ENCODE measurements at regions not wholly inside any gene's neighbourhood (a gene's known extent, or its start where the extent isn't known, plus 50 kb on each side); places are given as distances from the start of the nearest gene placed in this dataset.

GRCh38 chr5:143938230-143938629 lies 126.3 kb downstream of the HMHB1 start:
- Histone ChIP-seq H3K36me3 (ENCODE audit: control insufficient read depth in 2 of 2, insufficient read depth in 2 of 2, low read length in 1 of 2) (no peaks in the 10 kb centered on the region), H3K79me2 (ENCODE audit: control insufficient read depth, insufficient read depth, low read length) (no peaks in the 10 kb centered on the region), H3K9me3 (replicated peaks; ENCODE audit: control insufficient read depth, insufficient read depth, low read length) (no peaks in the 10 kb centered on the region; the same call in 2 of the 3 replicates), H3K27me3 (replicated peaks in 1 of 2; ENCODE audit: control insufficient read depth in 2 of 2, insufficient read depth in 2 of 2, low read length in 1 of 2) (no peaks in the 10 kb centered on the region), H3K4me1 (ENCODE audit: control insufficient read depth, insufficient read depth, low read length) (no peaks in the 10 kb centered on the region), H4K20me1 (ENCODE audit: control insufficient read depth, insufficient read depth) (no peaks in the 10 kb centered on the region), H3K4me2 (ENCODE audit: control insufficient read depth, insufficient read depth) (no peak overlapping the region), H3K4me3 (no peak overlapping the region), H2AFZ (ENCODE audit: control insufficient read depth, low read depth, low read length) (no peak overlapping the region), H3K27ac (ENCODE audit: control insufficient read depth, insufficient read depth) (no peak overlapping the region), H3K9ac (ENCODE audit: control insufficient read depth, insufficient read depth, low read length) (no peak overlapping the region)
- TF ChIP-seq EP300 (IDR thresholded peaks at IDR 0.05; ENCODE audit: borderline replicate concordance in 1 of 2, control insufficient read depth in 1 of 2, low read depth in 2 of 2, low read length in 2 of 2): no peak
- TF ChIP-seq ELK1 (IDR thresholded peaks at IDR 0.05; ENCODE audit: low read depth, low read length): no peak
- no peak for TF ChIP-seq KDM1A (IDR thresholded peaks at IDR 0.05; ENCODE audit: borderline replicate concordance)
- TF ChIP-seq IRF4 (IDR thresholded peaks at IDR 0.05; ENCODE audit: low read depth, low read length): no peak
- no peak for TF ChIP-seq EGR1 (IDR thresholded peaks at IDR 0.05; ENCODE audit: borderline replicate concordance in 1 of 2, low read depth in 2 of 2, low read length in 2 of 2)
- TF ChIP-seq YBX1 (IDR thresholded peaks at IDR 0.05): no peak
- no peak for TF ChIP-seq RBBP5 (conservative IDR thresholded peaks at IDR 0.05)
- no peak for TF ChIP-seq PKNOX1 (IDR thresholded peaks at IDR 0.05)
- TF ChIP-seq NBN (IDR thresholded peaks at IDR 0.05): no peak
- TF ChIP-seq FOS (IDR thresholded peaks at IDR 0.05; ENCODE audit: borderline replicate concordance, extremely low read depth, insufficient read length): no peak
- no peak for TF ChIP-seq BACH1 (IDR thresholded peaks at IDR 0.05; ENCODE audit: borderline replicate concordance)
- no peak for TF ChIP-seq TBL1XR1 (IDR thresholded peaks at IDR 0.05; ENCODE audit: low read depth, low read length)
- TF ChIP-seq NFXL1 (IDR thresholded peaks at IDR 0.05; ENCODE audit: borderline replicate concordance): no peak
- TF ChIP-seq SIN3A (IDR thresholded peaks at IDR 0.05; ENCODE audit: low read depth, low read length): no peak
- TF ChIP-seq CHD4 (IDR thresholded peaks at IDR 0.05): no peak
- TF ChIP-seq ATF7 (IDR thresholded peaks at IDR 0.05; ENCODE audit: low read depth): no peak
- no peak for TF ChIP-seq SRF (IDR thresholded peaks at IDR 0.05; ENCODE audit: low read depth in 2 of 2, low read length in 2 of 2)
- TF ChIP-seq MEF2A (IDR thresholded peaks at IDR 0.05; ENCODE audit: insufficient read depth, low read depth, low read length): no peak
- ATAC-seq (no peak), DNase-seq (ENCODE audit: low read depth, low spot score) (no peak), FAIRE-seq (no peak)
- RAD21 ChIA-PET (ENCODE audit: unreplicated experiment): no interaction called here
- POLR2A ChIA-PET: no interaction called here
- intact Hi-C loops (cut with micrococcal nuclease; ENCODE audit: unreplicated experiment): no loop called here
- SMC1A ChIA-PET (ENCODE audit: uncharacterized antibody, unreplicated experiment): interaction anchor here (1.2 kb wide), 1 partner anchor 14 kb away, joined by 5 read pairs; no protein-coding TSS in a partner anchor
- in situ Hi-C loops (cut with MboI): no loop called here
- BruUV-seq (replicated peaks): no TSS peak
- CTCF ChIA-PET: no interaction called here

Measured in GM12878 (cell line).